Hepatocyte (in vitro differentiated cells): ENCODE measurements at regions not wholly inside any gene's neighbourhood (a gene's known extent, or its start where the extent isn't known, plus 50 kb on each side); places are given as distances from the start of the nearest gene placed in this dataset.

Source experiments
- CTCF ChIP-seq: fragments of 200-600 bp; sonication (generic); IDR thresholded peaks from 2 replicates; pipeline ENCODE4 v1.5.1; 2016; ENCODE audit warnings: antibody characterized with exemption, mild to moderate bottlenecking; ENCODE audit not compliant: poor library complexity
- EZH2 ChIP-seq: fragments of 200-600 bp; sonication (generic); IDR thresholded peaks from 2 replicates; pipeline ENCODE4 v1.6.1; 2016; ENCODE audit warnings: antibody characterized with exemption, mild to moderate bottlenecking, borderline replicate concordance

- TF ChIP-seq CTCF (no peak), EZH2 (no peak)
Measured at GRCh38 chr7:153027210-153027609, 267.7 kb downstream of the ACTR3B start.
